Lung (tissue), 11 donors: ENCODE measurements at regions not wholly inside any gene's neighbourhood (a gene's known extent, or its start where the extent isn't known, plus 50 kb on each side); places are given as distances from the start of the nearest gene placed in this dataset.

Experiments
- ATAC-seq: fragments of 200-7000 bp; cut with Tn5 transposase; one replicate; pipeline ENCODE4 v1.9.1; 2020; ENCODE audit warnings: moderate number of reproducible peaks; ENCODE audit not compliant: insufficient read depth, low FRiP score
- DNase-seq, 3 donors: peaks; one replicate each; pipeline ENCODE4 v3.0.0-alpha.2; 2013 to 2017
- H3K27ac ChIP-seq, 2 donors: one replicate each; pipeline ENCODE4 v1.5.1; 2013; ENCODE audit warnings: mild to moderate bottlenecking in 2 of 2, moderate library complexity in 2 of 2, control low read depth in 1 of 2, inconsistent platforms in 1 of 2, low read depth in 1 of 2, low read length in 1 of 2
- H3K27me3 ChIP-seq, 3 donors: one replicate each; pipeline ENCODE4 v1.5.1; 2013; ENCODE audit warnings: low read length in 2 of 3; ENCODE audit not compliant: control insufficient read depth in 3 of 3, insufficient read depth in 3 of 3
- H3K36me3 ChIP-seq, 4 donors: one replicate each; pipeline ENCODE4 v1.5.1; 2013; ENCODE audit warnings: low read length in 4 of 4, mild to moderate bottlenecking in 1 of 4, moderate library complexity in 1 of 4; ENCODE audit not compliant: control insufficient read depth in 4 of 4, insufficient read depth in 4 of 4
- H3K4me1 ChIP-seq, 5 donors: one replicate each; pipeline ENCODE4 v1.5.1; 2013; ENCODE audit warnings: low read length in 5 of 5, mild to moderate bottlenecking in 2 of 5, moderate library complexity in 1 of 5; ENCODE audit not compliant: control insufficient read depth in 5 of 5, insufficient read depth in 5 of 5
- H3K4me3 ChIP-seq: one replicate; pipeline ENCODE4 v1.5.1; 2013; ENCODE audit warnings: mild to moderate bottlenecking, control low read depth, moderate library complexity
- H3K9ac ChIP-seq, 2 donors: one replicate each; pipeline ENCODE4 v1.5.1; 2013; ENCODE audit warnings: low read length in 2 of 2, control low read depth in 1 of 2; ENCODE audit not compliant: insufficient read depth in 1 of 2
- H3K9me3 ChIP-seq, 4 donors: one replicate each; pipeline ENCODE4 v1.5.1; 2013; ENCODE audit warnings: low read length in 3 of 4, mild to moderate bottlenecking in 1 of 4, moderate library complexity in 1 of 4; ENCODE audit not compliant: control insufficient read depth in 4 of 4, insufficient read depth in 3 of 4
- CTCF ChIP-seq: IDR thresholded peaks from 2 replicates; pipeline ENCODE4 v1.5.1; 2012; ENCODE audit warnings: mild to moderate bottlenecking; ENCODE audit errors: control extremely low read depth, extremely low read depth
- WGBS, 2 donors: extraction: QIAGEN DNeasy Blood & Tissue Kit; methylation state at CpG; one replicate each; pipeline ENCODE4 v1.1.7; 2013; 5-methylcytosine and 5-hydroxymethylcytosine counted together
- donor health status: control.
- donor health status: control.
- donor health status: Bipolar disorder and iron deficiency.
- donor health status: healthy.
- donor health status: DM: yes; HTN: yes; CAD: no.

- Histone ChIP-seq H3K9ac (no peak overlapping the region), H3K9me3 (peaks cover 0 to 4% (median 0%) of the 10 kb centered on the region in 4 donors), H3K4me1 (peaks cover 3 to 96% (median 60%) of the 10 kb centered on the region in 5 donors), H3K27ac (no peak overlapping the region), H3K36me3 (peaks cover 0 to 21% (median 6%) of the 10 kb centered on the region in 4 donors), H3K27me3 (no peaks in the 10 kb centered on the region), H3K4me3 (no peak overlapping the region)
- TF ChIP-seq CTCF: no peak
- WGBS, 2 donors: 80 to 91% methylated on average over 16 of the region's 16 CpGs
- DNase-seq: no peak
- no peak for ATAC-seq
Measured at GRCh38 chr17:77478281-77478680, 337.5 kb downstream of the SEC14L1 start.

GRCh38 chr17:77478899-77479298 is 338.1 kb downstream of the SEC14L1 start:
- Histone ChIP-seq H3K9me3 (peaks cover 0 to 4% (median 0%) of the 10 kb centered on the region in 4 donors), H3K9ac (no peak overlapping the region), H3K4me3 (no peak overlapping the region), H3K27ac (peak overlapping the region in 1 of 2 donors; percentile 41), H3K36me3 (peaks cover 0 to 27% (median 7%) of the 10 kb centered on the region in 4 donors), H3K4me1 (peaks cover 1 to 89% (median 56%) of the 10 kb centered on the region in 5 donors), H3K27me3 (no peaks in the 10 kb centered on the region)
- 57 to 84% methylated on average over 11 of the region's 11 CpGs for whole genome bisulfite sequencing, 2 donors
- DNase-seq: peak in 1 of 3 donors; percentile 50
- TF ChIP-seq CTCF: no peak
- no peak for ATAC-seq

GRCh38 chr17:77479372-77480198 is 338.8 kb downstream of the SEC14L1 start:
- H3K27me3 ChIP-seq: no peaks in the 10 kb centered on the region
- no peak overlapping the region for H3K4me3 ChIP-seq
- ATAC-seq (no peak), DNase-seq (peak; percentile 81)
- WGBS, 2 donors: 84 to 88% methylated on average over 26 of the region's 26 CpGs
- H3K27ac ChIP-seq: no peak overlapping the region
- no peak overlapping the region for H3K9ac ChIP-seq
- peaks cover 0 to 4% (median 0%) of the 10 kb centered on the region in 4 donors for H3K9me3 ChIP-seq
- peaks cover 0 to 83% (median 51%) of the 10 kb centered on the region in 5 donors for H3K4me1 ChIP-seq
- H3K36me3 ChIP-seq: peaks cover 0 to 28% (median 12%) of the 10 kb centered on the region in 4 donors
- TF ChIP-seq CTCF: no peak

- Histone ChIP-seq H3K27ac (no peak overlapping the region), H3K4me1 (peaks cover 0 to 77% (median 46%) of the 10 kb centered on the region in 5 donors), H3K9me3 (peaks cover 0 to 4% (median 0%) of the 10 kb centered on the region in 4 donors), H3K27me3 (no peaks in the 10 kb centered on the region), H3K4me3 (no peak overlapping the region), H3K9ac (no peak overlapping the region), H3K36me3 (peaks cover 0 to 29% (median 14%) of the 10 kb centered on the region in 4 donors)
- ATAC-seq (no peak), DNase-seq (no peak)
- no peak for TF ChIP-seq CTCF
- 89% methylated on average over 7 of the region's 7 CpGs for WGBS, 2 donors
Measured at GRCh38 chr17:77480199-77480508, 339.4 kb downstream of the SEC14L1 start.
